HG03095 (cell line): ENCODE measurements at regions not wholly inside any gene's neighbourhood (a gene's known extent, or its start where the extent isn't known, plus 50 kb on each side); places are given as distances from the start of the nearest gene placed in this dataset.

Experiments used
- ATAC-seq: cut with Tn5 transposase; IDR thresholded peaks from one replicate; pipeline ENCODE4 v1.9.1; 2021; ENCODE audit warnings: moderate library complexity; ENCODE audit not compliant: unreplicated experiment

GRCh38 chr18:11324956-11325882, 175.8 kb upstream of the PIEZO2 start:
- peak; percentile 87 for ATAC-seq

GRCh38 chr18:11324510-11324909, 175.1 kb upstream of the PIEZO2 start:
- no peak for ATAC-seq

- ATAC-seq, result no peak
Measured at GRCh38 chr18:11323359-11323819, 174.0 kb upstream of the PIEZO2 start.

GRCh38 chr18:11322716-11323115, 173.3 kb upstream of the PIEZO2 start:
- no peak for ATAC-seq

GRCh38 chr18:11322006-11322405, 172.6 kb upstream of the PIEZO2 start:
- no peak for ATAC-seq

- ATAC-seq, result no peak
Measured at GRCh38 chr18:11320986-11321385, 171.6 kb upstream of the PIEZO2 start.

GRCh38 chr18:11316546-11316945, 167.2 kb upstream of the PIEZO2 start:
- no peak for ATAC-seq

GRCh38 chr18:11310476-11311086, 161.2 kb upstream of the PIEZO2 start:
- ATAC-seq, result no peak

GRCh38 chr18:11309172-11309571, 159.8 kb upstream of the PIEZO2 start:
- no peak for ATAC-seq

GRCh38 chr18:11308499-11308898, 159.1 kb upstream of the PIEZO2 start:
- ATAC-seq, result no peak

- ATAC-seq, result no peak
Measured at GRCh38 chr18:11307716-11308115, 158.3 kb upstream of the PIEZO2 start.

- no peak for ATAC-seq
Measured at GRCh38 chr18:11305507-11305906, 156.1 kb upstream of the PIEZO2 start.

- ATAC-seq, result no peak
Measured at GRCh38 chr18:11304928-11305327, 155.6 kb upstream of the PIEZO2 start.

- no peak for ATAC-seq
Measured at GRCh38 chr18:11296946-11297345, 147.6 kb upstream of the PIEZO2 start.

GRCh38 chr18:11293794-11294193, 144.4 kb upstream of the PIEZO2 start:
- peak; percentile 80 for ATAC-seq

GRCh38 chr18:11290786-11291185, 141.4 kb upstream of the PIEZO2 start:
- ATAC-seq, result no peak

- no peak for ATAC-seq
Measured at GRCh38 chr18:11289248-11289647, 139.9 kb upstream of the PIEZO2 start.

GRCh38 chr18:11288401-11288800, 139.0 kb upstream of the PIEZO2 start:
- no peak for ATAC-seq

- no peak for ATAC-seq
Measured at GRCh38 chr18:11286431-11286830, 137.1 kb upstream of the PIEZO2 start.

- no peak for ATAC-seq
Measured at GRCh38 chr18:11284811-11285210, 135.4 kb upstream of the PIEZO2 start.

GRCh38 chr18:11284349-11284748, 135.0 kb upstream of the PIEZO2 start:
- ATAC-seq, result no peak

- no peak for ATAC-seq
Measured at GRCh38 chr18:11283479-11284161, 134.3 kb upstream of the PIEZO2 start.
